ENCODE measurements at regions not wholly inside any gene's neighbourhood (a gene's known extent, or its start where the extent isn't known, plus 50 kb on each side); places are given as distances from the start of the nearest gene placed in this dataset.

GRCh38 chr2:71772510-71773172, 319.3 kb downstream of the DYSF start:
- TF ChIP-seq CTCF (IDR thresholded peaks at IDR 0.05 in 8 of 11, conservative IDR thresholded peaks at IDR 0.05 in 3 of 11) (no peak), POLR2A (IDR thresholded peaks at IDR 0.05) (no peak)

Measured in spleen (tissue), 7 donors.